T-helper 2 cell treated with Interferon-gamma antibody and Interleukin-4, amounts not matched to agents 5 μg/mL and 100 μg/mL, for 36 hours (primary cell): ENCODE measurements at regions not wholly inside any gene's neighbourhood (a gene's known extent, or its start where the extent isn't known, plus 50 kb on each side); places are given as distances from the start of the nearest gene placed in this dataset.

Source experiments
- DNase-seq: peaks from one replicate; pipeline ENCODE4 v3.0.0; 2021; ENCODE audit warnings: low spot score
- H3K27ac Mint-ChIP-seq: one replicate; pipeline ENCODE4 v1.8.0; 2021; ENCODE audit warnings: mild to moderate bottlenecking, mixed read lengths
- H3K27me3 Mint-ChIP-seq: one replicate; pipeline ENCODE4 v1.8.0; 2021; ENCODE audit warnings: low read depth, mixed read lengths
- H3K36me3 Mint-ChIP-seq: one replicate; pipeline ENCODE4 v1.8.0; 2021; ENCODE audit warnings: low read depth, mixed read lengths
- H3K4me1 Mint-ChIP-seq: one replicate; pipeline ENCODE4 v1.8.0; 2021; ENCODE audit warnings: low read depth, mixed read lengths
- H3K4me3 Mint-ChIP-seq: one replicate; pipeline ENCODE4 v1.8.0; 2022; ENCODE audit warnings: mild to moderate bottlenecking, moderate library complexity, mixed read lengths
- H3K9me3 Mint-ChIP-seq: one replicate; pipeline ENCODE4 v1.8.0; 2021; ENCODE audit warnings: mixed read lengths

GRCh38 chr3:187943677-187944389 is 198.6 kb upstream of the BCL6 start:
- Mint-ChIP-seq H3K4me1 (peaks cover 8% of the 10 kb centered on the region), H3K27me3 (peaks cover 13% of the 10 kb centered on the region)
- no peak for DNase-seq

GRCh38 chr3:187944390-187945179 is 199.3 kb upstream of the BCL6 start:
- no peak overlapping the region for H3K4me3 Mint-ChIP-seq
- H3K4me1 Mint-ChIP-seq, result peaks cover 8% of the 10 kb centered on the region
- H3K27me3 Mint-ChIP-seq, result peaks cover 7% of the 10 kb centered on the region
- H3K36me3 Mint-ChIP-seq, result no peaks in the 10 kb centered on the region
- H3K9me3 Mint-ChIP-seq, result no peaks in the 10 kb centered on the region
- no peak overlapping the region for H3K27ac Mint-ChIP-seq
- no peak for DNase-seq

More at GRCh38 chr3:187943677-187944389, 198.6 kb upstream of the BCL6 start:
- H3K9me3 Mint-ChIP-seq, result no peaks in the 10 kb centered on the region
- H3K4me3 Mint-ChIP-seq, result no peak overlapping the region
- H3K36me3 Mint-ChIP-seq, result no peaks in the 10 kb centered on the region
- H3K27ac Mint-ChIP-seq, result no peak overlapping the region

DNA sequence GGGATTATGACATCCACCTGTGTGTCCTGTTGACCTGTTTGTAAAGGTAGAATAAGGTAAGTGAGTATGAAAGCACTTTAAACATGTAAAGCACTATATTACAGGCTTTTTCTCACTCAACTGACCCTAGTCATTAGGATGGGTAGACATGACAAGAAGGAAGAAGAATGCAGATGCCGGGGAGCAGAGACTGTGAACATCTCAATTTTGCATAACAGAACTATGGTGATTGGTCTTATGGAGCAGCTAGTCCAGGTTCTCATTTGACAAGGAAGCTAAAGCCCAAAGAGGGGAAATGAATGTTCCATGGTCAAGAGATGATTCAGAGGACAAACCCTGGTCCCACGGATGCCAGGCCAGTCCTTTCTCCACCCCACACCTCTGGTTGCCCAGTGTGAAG is 200.1 kb upstream of the BCL6 start:
- Mint-ChIP-seq H3K36me3 (no peaks in the 10 kb centered on the region), H3K27me3 (peaks cover 5% of the 10 kb centered on the region), H3K4me3 (no peak overlapping the region), H3K27ac (no peak overlapping the region), H3K4me1 (peaks cover 8% of the 10 kb centered on the region), H3K9me3 (no peaks in the 10 kb centered on the region)
- no peak for DNase-seq

DNA sequence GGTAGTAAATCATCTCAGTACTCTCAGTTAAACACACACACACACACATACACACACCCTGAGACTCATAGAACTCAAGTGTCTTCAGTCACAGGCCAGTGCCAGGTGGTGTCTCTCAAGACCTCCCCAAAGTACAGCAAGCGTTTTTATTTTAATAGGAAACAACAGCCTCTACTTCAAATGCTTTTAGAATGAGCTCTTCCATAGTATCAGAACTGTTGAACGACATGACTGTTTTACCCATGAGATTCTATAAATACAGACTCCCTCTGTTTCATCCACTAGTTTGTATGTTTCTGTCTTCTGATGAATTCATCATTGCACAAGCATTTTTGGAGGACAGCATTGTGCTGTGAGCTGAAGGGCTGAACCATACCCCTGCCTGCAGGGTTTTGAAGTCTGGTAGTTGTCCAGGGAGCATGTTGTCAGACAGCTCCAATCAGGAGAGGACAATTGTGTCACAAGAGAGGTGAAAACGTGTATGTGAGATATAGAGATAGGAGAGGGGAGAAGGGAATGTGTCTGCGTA is 201.0 kb upstream of the BCL6 start:
- Mint-ChIP-seq H3K4me1 (peaks cover 8% of the 10 kb centered on the region), H3K9me3 (no peaks in the 10 kb centered on the region), H3K4me3 (no peak overlapping the region), H3K27ac (no peak overlapping the region), H3K36me3 (no peaks in the 10 kb centered on the region), H3K27me3 (peaks cover 5% of the 10 kb centered on the region)
- DNase-seq, result no peak

DNA sequence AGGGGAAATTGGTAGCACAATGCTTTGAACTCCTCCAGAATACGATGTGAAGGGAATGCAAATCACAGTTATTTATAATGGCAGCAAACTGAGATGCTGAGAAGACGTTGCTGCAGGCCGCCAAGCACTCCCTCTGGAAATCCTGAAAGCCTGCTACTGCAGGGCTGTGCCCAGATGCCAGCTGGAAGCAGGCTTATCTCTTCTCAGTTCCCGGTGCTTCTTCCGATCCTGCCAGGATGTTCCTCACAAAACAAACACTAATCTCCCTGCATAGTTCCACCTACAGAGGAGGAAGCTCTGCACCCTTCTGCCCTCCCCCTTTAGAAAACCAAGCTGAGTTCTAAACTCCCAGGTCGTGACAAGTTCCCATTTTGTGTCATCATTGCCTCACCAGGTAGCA is 201.7 kb upstream of the BCL6 start:
- H3K9me3 Mint-ChIP-seq, result no peaks in the 10 kb centered on the region

GRCh38 chr3:187947927-187948682 is 202.8 kb upstream of the BCL6 start:
- H3K36me3 Mint-ChIP-seq, result no peaks in the 10 kb centered on the region

More for the DNA sequence above, 201.7 kb upstream of the BCL6 start:
- Mint-ChIP-seq H3K27ac (no peak overlapping the region), H3K36me3 (no peaks in the 10 kb centered on the region), H3K4me1 (peaks cover 15% of the 10 kb centered on the region), H3K4me3 (no peak overlapping the region), H3K27me3 (peaks cover 5% of the 10 kb centered on the region)
- no peak for DNase-seq

DNA sequence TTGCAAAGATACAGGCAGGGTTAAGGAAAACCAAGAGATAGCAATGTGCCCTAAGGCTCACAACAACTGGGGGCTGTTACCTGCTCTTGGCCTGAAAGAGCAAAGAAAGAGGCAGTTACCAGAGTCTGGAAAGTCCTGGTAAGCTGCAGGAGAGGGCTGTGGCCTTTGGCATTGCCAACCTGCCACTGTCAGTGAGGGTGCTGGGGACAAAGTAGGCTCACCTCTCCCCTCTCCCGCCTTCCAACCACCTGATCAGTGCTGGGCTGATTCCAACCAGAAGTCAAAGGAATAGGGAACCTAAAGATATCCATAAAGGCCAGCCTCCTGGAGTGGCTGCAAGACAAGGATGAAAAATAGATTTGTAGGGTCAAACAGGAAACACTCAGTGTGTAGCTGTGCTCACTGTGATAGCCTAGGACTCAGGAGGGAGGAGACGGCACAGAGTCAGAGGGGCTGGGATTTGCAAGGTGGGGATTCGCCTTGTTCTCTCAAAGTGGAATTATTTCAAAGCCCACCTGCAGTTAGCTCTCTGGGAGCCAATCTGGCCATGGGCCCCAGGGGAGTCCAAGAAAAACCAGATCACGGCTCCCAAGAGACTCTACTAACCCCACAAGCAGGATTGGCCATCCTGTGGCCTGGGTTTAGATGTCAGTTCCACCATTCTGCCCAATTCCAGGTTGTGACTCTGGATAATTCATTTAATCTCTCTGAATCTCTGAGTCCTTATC is 204.0 kb upstream of the BCL6 start:
- Mint-ChIP-seq H3K4me3 (no peak overlapping the region), H3K27ac (no peak overlapping the region), H3K36me3 (no peaks in the 10 kb centered on the region), H3K4me1 (peaks cover 23% of the 10 kb centered on the region), H3K9me3 (no peaks in the 10 kb centered on the region), H3K27me3 (peaks cover 5% of the 10 kb centered on the region)
- no peak for DNase-seq

More at GRCh38 chr3:187947927-187948682, 202.8 kb upstream of the BCL6 start:
- no peak overlapping the region for H3K27ac Mint-ChIP-seq
- no peak overlapping the region for H3K4me3 Mint-ChIP-seq
- H3K4me1 Mint-ChIP-seq, result peaks cover 18% of the 10 kb centered on the region
- DNase-seq, result no peak
- peaks cover 5% of the 10 kb centered on the region for H3K27me3 Mint-ChIP-seq
- no peaks in the 10 kb centered on the region for H3K9me3 Mint-ChIP-seq

DNA sequence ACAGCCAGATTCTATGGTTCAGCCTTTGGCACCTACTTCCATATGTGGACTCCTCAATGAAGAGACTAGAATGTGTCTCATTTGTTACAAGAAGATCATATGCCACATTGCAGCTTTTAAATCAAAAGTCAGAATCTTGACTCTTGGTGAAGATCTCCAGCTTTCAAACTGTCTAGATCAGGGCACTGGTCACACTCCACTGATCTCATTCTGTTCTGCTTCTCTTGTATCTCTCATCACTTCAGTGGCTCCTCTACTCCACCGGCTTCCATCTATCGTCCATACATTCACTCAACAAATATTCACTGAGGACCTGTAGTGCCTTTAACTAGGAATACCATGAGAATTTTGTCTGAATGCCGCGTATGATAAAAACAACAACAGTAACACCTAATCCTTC is 203.3 kb upstream of the LPP start:
- Mint-ChIP-seq H3K36me3 (no peaks in the 10 kb centered on the region), H3K27me3 (peaks cover 5% of the 10 kb centered on the region), H3K4me3 (no peak overlapping the region), H3K4me1 (peaks cover 33% of the 10 kb centered on the region), H3K9me3 (no peaks in the 10 kb centered on the region), H3K27ac (no peak overlapping the region)
- no peak for DNase-seq

GRCh38 chr3:187951452-187952190 is 202.3 kb upstream of the LPP start:
- peak overlapping the region; percentile 7 for H3K27ac Mint-ChIP-seq
- no peaks in the 10 kb centered on the region for H3K36me3 Mint-ChIP-seq
- H3K4me3 Mint-ChIP-seq, result peak overlapping the region; percentile 28
- H3K27me3 Mint-ChIP-seq, result no peaks in the 10 kb centered on the region
- no peak for DNase-seq
- H3K9me3 Mint-ChIP-seq, result no peaks in the 10 kb centered on the region
- H3K4me1 Mint-ChIP-seq, result peaks cover 31% of the 10 kb centered on the region

DNA sequence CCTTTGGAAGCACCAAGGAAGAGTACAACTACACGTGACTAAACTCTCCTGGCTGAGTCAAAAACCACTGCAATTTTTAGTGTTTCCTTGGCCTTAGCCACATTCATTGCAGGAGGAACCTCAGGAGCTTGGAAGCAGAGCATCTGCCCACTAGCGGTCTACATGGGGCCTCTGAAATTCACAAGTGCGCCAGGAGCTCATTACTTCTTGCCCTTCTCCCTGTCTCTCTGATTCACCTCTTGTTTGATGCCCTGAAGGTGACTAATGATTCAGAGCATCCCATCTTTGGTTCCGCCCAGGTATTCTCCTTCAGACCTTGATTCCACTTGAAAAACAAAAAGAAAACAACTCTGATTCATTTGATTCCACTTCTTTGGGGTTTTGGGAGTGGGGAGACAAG is 201.1 kb upstream of the LPP start:
- no peaks in the 10 kb centered on the region for H3K36me3 Mint-ChIP-seq
- no peaks in the 10 kb centered on the region for H3K27me3 Mint-ChIP-seq
- no peak overlapping the region for H3K27ac Mint-ChIP-seq
- no peak for DNase-seq
- no peak overlapping the region for H3K4me3 Mint-ChIP-seq
- H3K4me1 Mint-ChIP-seq, result peaks cover 31% of the 10 kb centered on the region
- H3K9me3 Mint-ChIP-seq, result no peaks in the 10 kb centered on the region

DNA sequence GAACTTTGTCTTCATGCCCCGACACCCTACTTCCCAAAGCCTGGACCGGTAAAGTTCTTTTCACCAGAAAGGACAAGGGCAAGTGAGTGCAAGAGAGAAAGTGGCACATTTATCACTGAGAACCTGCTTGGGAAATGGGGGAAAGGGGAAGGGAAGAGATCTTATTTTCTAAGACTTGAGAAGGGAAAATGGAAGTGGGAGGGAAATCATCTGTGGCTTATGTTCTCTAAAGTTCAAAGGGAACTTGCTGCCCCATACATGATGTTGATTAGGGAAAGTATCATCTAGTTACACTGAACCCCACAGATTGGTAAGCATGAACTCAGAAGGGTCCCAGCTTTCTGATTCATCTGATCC is 199.5 kb upstream of the LPP start:
- H3K36me3 Mint-ChIP-seq, result peaks cover 5% of the 10 kb centered on the region
- no peak overlapping the region for H3K4me3 Mint-ChIP-seq
- no peak for DNase-seq
- H3K4me1 Mint-ChIP-seq, result peaks cover 40% of the 10 kb centered on the region
- no peaks in the 10 kb centered on the region for H3K9me3 Mint-ChIP-seq
- H3K27me3 Mint-ChIP-seq, result no peaks in the 10 kb centered on the region
- no peak overlapping the region for H3K27ac Mint-ChIP-seq

- peaks cover 40% of the 10 kb centered on the region for H3K4me1 Mint-ChIP-seq
- no peak overlapping the region for H3K4me3 Mint-ChIP-seq
- no peak overlapping the region for H3K27ac Mint-ChIP-seq
- H3K9me3 Mint-ChIP-seq, result no peaks in the 10 kb centered on the region
- no peak for DNase-seq
- H3K36me3 Mint-ChIP-seq, result peaks cover 5% of the 10 kb centered on the region
- H3K27me3 Mint-ChIP-seq, result no peaks in the 10 kb centered on the region
Measured at GRCh38 chr3:187954873-187955586, 198.9 kb upstream of the LPP start.
